Retina (tissue), 1 donor: ENCODE measurements at regions not wholly inside any gene's neighbourhood (a gene's known extent, or its start where the extent isn't known, plus 50 kb on each side); places are given as distances from the start of the nearest gene placed in this dataset.
"Not testable (repeated sequence)": the region's sequence is repeated elsewhere in the genome, so short reads cannot be mapped to it uniquely, and the experiment has no call there.

Experiments
- DNase-seq: peaks from one replicate; pipeline ENCODE4 v3.0.0-alpha.2; 2016

DNA sequence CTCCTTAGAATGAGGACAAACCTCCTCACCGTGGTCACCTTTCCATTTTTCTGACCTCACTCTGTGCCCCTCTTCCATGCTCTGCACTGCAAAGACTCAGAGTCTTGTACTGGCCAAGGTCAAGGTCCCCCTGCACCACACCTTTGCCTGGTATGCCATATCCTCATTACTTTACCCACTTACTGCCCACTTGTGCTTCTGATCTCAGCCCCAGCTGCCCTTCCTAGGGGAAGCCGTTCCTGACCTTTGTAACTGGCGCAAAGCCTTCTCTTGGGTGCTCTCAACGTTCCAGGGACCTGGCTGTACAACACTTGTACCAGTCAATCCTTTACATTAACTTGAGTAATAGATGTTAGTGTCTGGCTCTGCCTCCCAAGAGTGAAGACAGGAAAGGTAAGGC lies 256.0 kb downstream of the SV2B start:
- DNase-seq = no peak

DNA sequence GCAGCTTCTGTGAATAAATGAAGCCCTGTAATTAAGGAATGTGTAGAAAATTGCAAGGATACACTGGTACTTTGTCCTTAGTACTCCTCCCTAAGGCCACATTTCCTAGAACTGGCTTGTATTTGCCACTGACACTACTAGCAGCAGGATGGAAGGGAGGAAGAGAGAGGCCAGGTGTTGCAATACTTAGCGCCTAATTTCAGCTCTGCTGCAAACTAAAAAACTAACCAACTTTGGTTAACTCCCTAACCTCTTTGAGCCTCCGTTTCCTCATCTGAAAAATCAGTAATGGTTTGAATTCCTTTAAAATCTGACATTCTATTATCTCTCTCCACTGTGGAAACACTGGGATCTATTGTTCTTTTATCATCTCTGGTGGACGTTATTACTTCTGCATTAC lies 257.0 kb downstream of the SV2B start:
- no peak for DNase-seq

- DNase-seq = no peak
Observed at GRCh38 chr15:91357486-91357885, 257.4 kb downstream of the SV2B start.

GRCh38 chr15:91358405-91358804 lies 258.3 kb downstream of the SV2B start:
- no peak for DNase-seq

DNA sequence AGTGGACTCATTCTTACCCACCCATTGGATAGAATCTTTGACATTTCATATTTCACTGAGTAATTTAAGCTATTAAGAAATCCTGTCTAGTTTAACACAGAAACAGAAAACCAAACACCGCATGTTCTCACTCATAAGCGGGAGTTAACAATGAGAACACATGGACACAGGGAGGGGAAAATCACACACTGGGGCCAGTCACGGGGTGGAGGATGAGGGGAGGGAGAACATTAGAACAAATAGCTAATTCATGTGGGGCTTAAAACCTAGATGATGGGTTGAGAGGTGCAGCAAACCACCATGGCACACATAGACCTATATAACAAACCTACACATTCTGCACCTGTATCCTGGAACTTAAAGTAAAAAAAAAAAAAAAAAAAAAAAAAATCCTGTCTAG lies 261.6 kb downstream of the SV2B start:
- not testable (repeated sequence) for DNase-seq

DNA sequence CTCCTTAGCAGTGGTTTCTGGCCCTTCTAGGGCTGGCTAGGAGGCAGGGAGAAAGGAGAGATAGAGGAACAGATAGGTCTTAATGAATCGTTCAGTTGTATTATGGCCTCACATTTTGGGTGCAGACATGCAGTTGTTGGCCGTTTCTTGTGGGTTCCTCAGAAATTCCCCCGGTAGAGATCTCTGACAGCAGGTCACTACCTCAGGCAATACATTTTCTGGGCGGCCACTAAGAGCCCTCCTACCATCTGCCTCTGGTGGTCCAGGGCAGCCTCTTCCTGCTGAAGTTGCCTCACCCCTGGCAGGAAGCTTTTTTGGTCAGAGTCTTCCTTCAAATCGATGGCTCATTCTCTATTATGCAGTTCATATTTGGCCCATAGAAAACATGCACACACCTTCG lies 266.1 kb downstream of the SV2B start:
- no peak for DNase-seq

GRCh38 chr15:91368611-91369010 lies 268.6 kb downstream of the SV2B start:
- no peak for DNase-seq

- no peak for DNase-seq
Observed at GRCh38 chr15:91369823-91370222, 269.8 kb downstream of the SV2B start.

GRCh38 chr15:91371345-91371744 lies 271.3 kb downstream of the SV2B start:
- not testable (repeated sequence) for DNase-seq

- DNase-seq = no peak
Observed at GRCh38 chr15:91374336-91374735, 274.3 kb downstream of the SV2B start.

- no peak for DNase-seq
Observed at GRCh38 chr15:91376038-91376437, 276.0 kb downstream of the SV2B start.

DNA sequence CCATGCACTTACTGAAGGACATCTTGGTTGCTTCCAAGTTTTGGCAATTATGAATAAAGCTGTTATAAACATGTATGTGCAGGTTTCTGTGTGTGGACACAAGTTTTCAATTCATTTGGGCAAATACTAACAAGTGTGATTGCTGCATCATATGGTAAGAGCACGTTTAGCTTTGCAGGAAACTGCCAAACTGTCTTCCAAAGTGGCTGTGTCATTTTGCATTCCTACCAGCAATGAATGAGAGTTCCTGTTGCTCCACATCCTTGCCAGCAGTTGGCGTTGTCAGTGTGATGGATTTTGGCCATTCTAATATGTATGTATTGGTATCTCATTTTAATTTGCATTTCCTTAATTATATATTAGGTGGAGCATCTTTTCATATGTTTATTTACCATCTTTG lies 280.1 kb downstream of the SV2B start:
- DNase-seq = no peak

GRCh38 chr15:91383532-91383931 lies 283.5 kb downstream of the SV2B start:
- no peak for DNase-seq

GRCh38 chr15:91384189-91384730 lies 284.2 kb downstream of the SV2B start:
- no peak for DNase-seq

DNA sequence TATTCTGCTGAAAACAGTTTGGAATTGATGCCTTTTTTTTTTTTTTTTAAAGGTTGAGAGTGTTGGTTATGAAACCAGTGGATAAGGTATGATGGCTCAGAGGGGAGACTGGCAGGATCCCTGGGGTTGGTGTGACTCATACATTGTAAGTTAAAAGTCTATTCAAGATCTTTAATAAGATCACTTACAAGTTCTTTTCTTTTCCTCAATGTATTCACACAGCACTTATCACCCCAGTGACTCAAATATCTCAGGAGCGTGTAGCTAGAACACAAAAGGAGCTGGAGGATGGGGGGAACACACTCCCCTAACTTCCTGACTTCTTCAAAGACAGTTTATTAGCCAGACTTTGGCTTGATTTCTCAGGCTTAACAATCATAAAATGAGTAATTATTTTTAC lies 285.3 kb downstream of the SV2B start:
- no peak for DNase-seq

DNA sequence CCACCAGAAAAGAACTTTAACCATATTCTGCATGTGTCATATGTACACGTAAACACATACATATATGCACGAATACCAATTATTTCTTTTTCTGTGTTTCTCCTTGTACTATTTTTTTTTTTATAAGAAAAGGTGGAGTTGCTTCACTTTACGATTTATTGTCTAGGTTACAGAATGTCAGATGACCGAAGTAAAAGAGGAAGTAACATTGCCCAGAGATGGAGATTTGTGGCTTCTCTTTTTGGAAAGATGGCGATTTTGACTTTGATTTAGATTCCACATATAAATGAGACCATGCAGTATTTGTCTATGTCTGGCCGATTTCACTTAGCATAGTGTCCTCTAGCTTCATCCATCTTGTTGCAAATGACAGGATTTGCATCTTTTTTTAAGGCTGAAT lies 293.1 kb downstream of the SV2B start:
- DNase-seq = no peak

- no peak for DNase-seq
Observed at GRCh38 chr15:91400481-91400880, 300.4 kb downstream of the SV2B start.

- DNase-seq = no peak
Observed at GRCh38 chr15:91407269-91407889, 307.3 kb downstream of the SV2B start.

DNA sequence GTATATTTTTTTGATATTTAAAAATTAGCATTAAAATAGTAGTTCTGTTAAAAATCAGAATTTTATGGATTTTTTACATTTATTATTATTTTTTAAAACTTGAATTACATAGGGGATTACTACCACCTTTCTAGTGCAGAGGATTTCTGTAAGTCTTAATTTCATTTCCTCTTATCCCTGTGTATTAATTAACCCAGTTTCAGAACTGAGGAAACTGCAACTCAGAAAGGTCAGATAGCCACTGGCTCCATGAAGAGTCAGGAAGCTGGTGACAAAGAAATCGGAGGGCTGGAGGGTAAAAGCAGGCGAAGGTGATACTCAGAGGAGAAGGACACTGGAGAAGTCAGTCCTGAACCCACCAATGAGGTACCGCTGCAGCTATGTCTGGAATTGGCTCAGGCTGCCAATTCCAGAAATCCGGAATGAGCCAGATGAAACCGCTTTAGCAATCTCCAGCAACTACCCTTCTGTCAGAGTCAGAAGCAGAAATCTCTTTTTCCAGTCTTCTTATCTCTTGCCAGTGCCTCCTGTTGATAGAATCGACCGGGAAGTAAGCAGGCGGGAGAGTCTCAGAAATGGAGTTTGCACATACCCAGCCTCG lies 308.5 kb downstream of the SV2B start:
- no peak for DNase-seq

- no peak for DNase-seq
Observed at GRCh38 chr15:91409387-91409786, 309.3 kb downstream of the SV2B start.

DNA sequence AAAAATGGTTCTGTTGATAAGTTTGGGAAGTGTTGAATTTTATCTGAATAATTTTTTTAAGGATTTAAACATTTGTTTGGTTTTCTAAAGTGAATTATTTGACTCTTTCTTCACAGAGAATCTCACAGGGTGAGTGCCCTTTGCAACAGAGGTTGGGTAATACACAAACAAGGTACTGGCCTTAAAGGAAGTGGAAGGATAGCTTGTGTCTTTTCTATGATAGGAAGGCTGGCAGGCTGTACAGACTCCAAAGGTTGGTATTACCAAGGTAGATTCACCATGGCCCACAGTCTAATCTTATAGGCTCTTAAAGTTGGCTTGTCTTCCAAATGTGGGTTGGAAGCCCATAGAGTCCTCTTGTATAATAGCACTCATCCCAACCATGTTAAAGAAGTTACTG lies 311.5 kb downstream of the SV2B start:
- no peak for DNase-seq

DNA sequence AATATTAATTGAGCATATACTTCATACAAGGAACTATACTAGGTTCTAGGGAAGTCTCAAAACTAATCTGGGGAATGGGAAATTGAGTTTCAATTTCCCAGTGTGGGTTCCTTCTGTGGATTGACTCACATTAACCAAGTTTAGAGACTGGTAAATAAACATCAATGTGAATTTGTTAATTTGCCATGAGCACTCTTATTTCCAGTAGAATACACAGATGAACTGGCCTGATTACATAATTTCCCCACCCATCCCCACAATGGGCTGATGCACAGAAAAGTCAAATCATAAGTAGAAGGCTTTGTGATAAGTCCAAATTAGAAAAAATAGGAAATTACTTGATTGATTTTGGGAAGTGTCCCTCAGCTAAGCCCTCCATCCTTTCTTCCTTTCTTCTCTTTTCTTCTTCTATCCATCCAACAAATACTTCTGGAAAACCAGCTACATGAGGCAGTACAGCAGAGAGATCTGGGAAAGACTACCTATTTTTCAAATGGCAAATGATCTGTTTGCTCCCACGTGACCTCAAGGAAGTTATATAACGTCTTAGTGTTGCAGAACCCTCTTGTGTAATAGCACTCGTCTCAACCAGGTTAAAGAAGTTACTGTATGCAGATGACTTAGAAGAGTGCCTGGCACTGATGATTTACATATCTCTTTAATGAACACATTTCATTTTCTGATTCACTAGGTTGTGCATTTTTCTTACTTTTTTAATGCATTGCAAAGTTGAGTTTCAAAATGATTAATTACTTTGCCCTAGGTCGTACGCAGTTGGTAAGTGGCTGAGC lies 312.3 kb downstream of the SV2B start:
- DNase-seq = no peak

DNA sequence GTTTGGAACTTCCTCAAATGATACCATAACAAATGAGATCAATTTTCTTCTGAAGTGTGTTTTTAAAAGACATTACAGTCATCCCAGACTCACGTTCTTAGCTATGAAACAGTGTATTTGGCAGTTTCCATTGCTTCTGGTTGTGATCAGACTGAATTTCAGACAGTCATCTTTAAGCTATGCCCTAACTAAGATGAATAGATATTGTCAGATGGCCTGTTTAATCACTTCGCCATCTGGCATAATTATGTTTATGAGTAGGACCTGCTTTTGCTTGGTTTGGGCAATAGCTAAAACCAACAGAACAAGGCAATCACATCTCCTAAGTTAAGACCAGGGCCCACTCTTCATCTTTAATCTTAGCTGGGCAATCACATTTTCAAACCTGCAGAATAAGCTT lies 313.1 kb downstream of the SV2B start:
- peak; percentile 4 for DNase-seq

GRCh38 chr15:91414124-91414523 lies 314.1 kb downstream of the SV2B start:
- DNase-seq = no peak
